Esophagus squamous epithelium (tissue), 5 donors: ENCODE measurements at regions not wholly inside any gene's neighbourhood (a gene's known extent, or its start where the extent isn't known, plus 50 kb on each side); places are given as distances from the start of the nearest gene placed in this dataset.

Source experiments
- DNase-seq: peaks from one replicate; lab custom pipeline; 2025; lab: John Stamatoyannopoulos, UW
- H3K27ac ChIP-seq, 4 donors: fragments of 200-600 bp; sonication (generic); one replicate each; pipeline ENCODE4 v1.5.1; 2016 to 2019; ENCODE audit warnings: mild to moderate bottlenecking in 1 of 4
- H3K27me3 ChIP-seq, 4 donors: fragments of 200-600 bp; sonication (generic); 1 replicate in 3 of 4; 2 replicates in 1 of 4; pipeline versions ENCODE4 v1.5.1 to v1.6.0; 2017 to 2021; ENCODE audit warnings: antibody characterized with exemption in 1 of 4
- H3K36me3 ChIP-seq, 3 donors: fragments of 200-600 bp; sonication (generic); one replicate each; pipeline ENCODE4 v1.5.1; 2016 to 2019
- H3K4me1 ChIP-seq, 3 donors: fragments of 200-600 bp; sonication (generic); one replicate each; pipeline ENCODE4 v1.5.1; 2017 to 2019
- H3K4me3 ChIP-seq, 4 donors: fragments of 200-600 bp; sonication (generic); 1 replicate in 3 of 4; 2 replicates in 1 of 4; pipeline ENCODE4 v1.5.1; 2016 to 2019; ENCODE audit warnings: mild to moderate bottlenecking in 2 of 4, moderate library complexity in 1 of 4
- H3K9me3 ChIP-seq, 3 donors: fragments of 200-600 bp; sonication (generic); one replicate each; pipeline ENCODE4 v1.5.1; 2016 to 2019
- POLR2A ChIP-seq, 4 donors: fragments of 450-650 bp; IDR thresholded peaks; one replicate each; pipeline ENCODE4 v1.6.1; 2017; ENCODE audit warnings: antibody characterized with exemption in 4 of 4, mild to moderate bottlenecking in 4 of 4, moderate library complexity in 3 of 4
- WGBS, 2 donors: methylation state at CpG; one replicate each; pipeline ENCODE4 v1.1.5; 2018; 5-methylcytosine and 5-hydroxymethylcytosine counted together
- intact Hi-C: fragments of 100-400 bp; cut with DNase I; formaldehyde crosslinking; loops from one replicate; pipeline ENCODE4 v1.15.0; 2022
- TF ChIP-seq, protein P1 (sequence below), 6 experiments: fragments of 450-650 bp in 4 of 6; fragments of 200-600 bp in 2 of 6; sonication (generic) in 2 of 6; IDR thresholded peaks; one replicate each; pipeline ENCODE4 v1.5.1; 2016 to 2019; ENCODE audit warnings: antibody characterized with exemption in 6 of 6, mild to moderate bottlenecking in 4 of 6, moderate library complexity in 4 of 6
- donor health status: DM: yes; HTN: yes; CAD: no.

DNA sequence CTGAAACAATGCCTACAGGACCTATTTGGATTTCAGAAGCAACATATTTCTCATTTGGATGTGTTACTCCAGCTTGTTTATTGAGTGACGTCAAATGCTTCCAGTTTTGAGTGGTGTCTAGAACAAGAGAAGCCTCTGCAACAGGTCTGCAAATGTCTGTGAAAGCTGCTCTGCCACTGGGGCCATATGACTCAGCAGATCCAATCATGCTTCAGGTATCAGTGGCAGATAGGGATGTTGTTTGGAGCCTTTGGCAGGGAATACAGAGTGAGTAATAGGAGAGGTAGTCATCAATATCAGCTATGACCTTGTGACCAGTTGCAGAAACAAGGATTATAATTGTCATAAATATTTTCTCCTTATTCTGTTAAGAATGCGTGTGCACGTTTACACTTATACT is 141.1 kb upstream of the ZXDA start:
- intact Hi-C loops: no loop called here
- TF ChIP-seq POLR2A (IDR thresholded peaks at IDR 0.05): no peak
- TF ChIP-seq, protein P1, sequence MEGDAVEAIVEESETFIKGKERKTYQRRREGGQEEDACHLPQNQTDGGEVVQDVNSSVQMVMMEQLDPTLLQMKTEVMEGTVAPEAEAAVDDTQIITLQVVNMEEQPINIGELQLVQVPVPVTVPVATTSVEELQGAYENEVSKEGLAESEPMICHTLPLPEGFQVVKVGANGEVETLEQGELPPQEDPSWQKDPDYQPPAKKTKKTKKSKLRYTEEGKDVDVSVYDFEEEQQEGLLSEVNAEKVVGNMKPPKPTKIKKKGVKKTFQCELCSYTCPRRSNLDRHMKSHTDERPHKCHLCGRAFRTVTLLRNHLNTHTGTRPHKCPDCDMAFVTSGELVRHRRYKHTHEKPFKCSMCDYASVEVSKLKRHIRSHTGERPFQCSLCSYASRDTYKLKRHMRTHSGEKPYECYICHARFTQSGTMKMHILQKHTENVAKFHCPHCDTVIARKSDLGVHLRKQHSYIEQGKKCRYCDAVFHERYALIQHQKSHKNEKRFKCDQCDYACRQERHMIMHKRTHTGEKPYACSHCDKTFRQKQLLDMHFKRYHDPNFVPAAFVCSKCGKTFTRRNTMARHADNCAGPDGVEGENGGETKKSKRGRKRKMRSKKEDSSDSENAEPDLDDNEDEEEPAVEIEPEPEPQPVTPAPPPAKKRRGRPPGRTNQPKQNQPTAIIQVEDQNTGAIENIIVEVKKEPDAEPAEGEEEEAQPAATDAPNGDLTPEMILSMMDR (IDR thresholded peaks at IDR 0.05): no peak
- Histone ChIP-seq H3K4me3 (no peak overlapping the region), H3K27ac (no peak overlapping the region), H3K36me3 (no peaks in the 10 kb centered on the region), H3K9me3 (peaks cover 0 to 9% (median 0%) of the 10 kb centered on the region in 3 donors), H3K27me3 (no peaks in the 10 kb centered on the region), H3K4me1 (no peaks in the 10 kb centered on the region)
- no peak for DNase-seq
- 57 to 58% methylated on average over 2 to 3 of the region's 3 CpGs for WGBS, 2 donors

DNA sequence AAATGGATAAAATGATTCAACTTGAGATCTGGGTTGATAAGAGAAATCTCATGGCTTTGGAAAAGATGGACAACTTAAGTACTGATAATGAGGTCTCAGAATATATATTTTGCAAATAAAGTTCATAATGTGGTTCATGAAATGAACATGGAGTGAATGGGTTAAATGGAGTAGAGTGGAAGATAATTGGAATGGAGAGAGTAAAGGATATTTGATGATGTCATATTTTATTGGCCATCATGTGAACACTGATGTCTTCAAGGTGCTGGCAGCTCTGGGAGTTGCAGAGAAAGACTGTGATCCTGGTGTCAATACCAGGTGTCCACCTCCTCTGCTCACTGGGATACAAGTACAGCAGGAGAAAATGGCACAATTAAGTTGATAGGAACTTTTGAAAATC is 133.9 kb upstream of the ZXDA start:
- Histone ChIP-seq H3K4me3 (no peak overlapping the region), H3K9me3 (peaks cover 0 to 9% (median 0%) of the 10 kb centered on the region in 3 donors), H3K27me3 (no peaks in the 10 kb centered on the region), H3K4me1 (no peaks in the 10 kb centered on the region), H3K36me3 (no peaks in the 10 kb centered on the region), H3K27ac (no peak overlapping the region)
- DNase-seq: no peak
- TF ChIP-seq, protein P1 (IDR thresholded peaks at IDR 0.05): no peak
- TF ChIP-seq POLR2A (IDR thresholded peaks at IDR 0.05): no peak
- intact Hi-C loops: loop anchor here (10.0 kb wide), 1 partner anchor 59 kb away; no protein-coding TSS in a partner anchor

DNA sequence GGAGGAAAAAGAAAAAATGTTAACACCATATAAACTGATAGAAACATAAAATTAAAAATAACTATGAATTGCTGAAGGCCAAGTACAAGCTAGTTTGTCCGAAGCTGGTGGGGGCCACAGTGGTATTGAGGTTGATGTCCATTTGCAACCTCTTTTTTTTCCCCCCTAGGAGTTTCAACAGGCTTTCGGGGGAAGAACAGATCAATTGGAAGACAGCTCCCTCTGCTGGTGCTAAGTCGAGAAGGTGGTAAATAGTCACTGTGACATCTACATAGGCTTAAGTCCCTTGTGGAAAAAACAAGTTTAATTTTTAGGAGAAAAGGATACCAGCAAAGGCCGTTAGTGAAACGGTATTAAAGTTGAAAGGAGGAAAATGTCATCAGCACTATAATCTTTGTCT is 115.7 kb upstream of the ZXDA start:
- intact Hi-C loops: loop anchor here (10.0 kb wide), 1 partner anchor 201 kb away; no protein-coding TSS in a partner anchor
- Histone ChIP-seq H3K4me1 (no peaks in the 10 kb centered on the region), H3K27me3 (no peaks in the 10 kb centered on the region), H3K9me3 (no peaks in the 10 kb centered on the region), H3K27ac (no peak overlapping the region), H3K4me3 (no peak overlapping the region), H3K36me3 (no peaks in the 10 kb centered on the region)
- no peak for DNase-seq
- 20 to 21% methylated on average over 5 of the region's 5 CpGs for WGBS, 2 donors
- TF ChIP-seq, protein P1 (IDR thresholded peaks at IDR 0.05): peak in 3 of 6 experiments; percentile 21 to 47 (median 26)
- no peak for TF ChIP-seq POLR2A (IDR thresholded peaks at IDR 0.05)

- peaks cover 0 to 14% (median 0%) of the 10 kb centered on the region in 3 donors for H3K9me3 ChIP-seq
- H3K4me3 ChIP-seq: no peak overlapping the region
- 82 to 94% methylated on average over 3 of the region's 11 CpGs for WGBS, 2 donors
- DNase-seq: no peak
- H3K36me3 ChIP-seq: no peaks in the 10 kb centered on the region
- no peak overlapping the region for H3K27ac ChIP-seq
- no peaks in the 10 kb centered on the region for H3K27me3 ChIP-seq
- intact Hi-C loops: loop anchor here (10.0 kb wide), 1 partner anchor 59 kb away; no protein-coding TSS in a partner anchor
- TF ChIP-seq POLR2A (IDR thresholded peaks at IDR 0.05): no peak
- TF ChIP-seq, protein P1 (IDR thresholded peaks at IDR 0.05): no peak
- no peaks in the 10 kb centered on the region for H3K4me1 ChIP-seq
Measured at GRCh38 chrX:57985951-57986350, 75.7 kb upstream of the ZXDA start.

DNA sequence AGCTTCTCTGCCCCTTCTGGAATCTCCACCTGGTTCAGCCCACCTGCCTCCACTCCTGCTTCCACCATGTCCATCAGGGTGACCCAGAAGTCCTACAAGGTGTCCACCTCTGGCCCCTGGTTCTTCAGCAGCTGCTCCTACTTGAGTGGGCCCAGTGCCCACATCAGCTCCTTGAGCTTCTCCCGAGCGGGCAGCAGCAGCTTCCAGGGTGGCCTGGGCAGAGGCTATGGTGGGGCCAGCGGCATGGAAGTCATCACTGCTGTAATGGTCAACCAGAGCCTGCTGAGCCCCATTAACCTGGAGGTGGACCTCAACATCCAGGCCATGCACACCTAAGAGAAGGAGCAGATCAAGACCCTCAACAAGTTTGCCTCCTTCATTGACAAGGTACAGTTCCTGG is 74.4 kb upstream of the ZXDA start:
- DNase-seq: no peak
- intact Hi-C loops: loop anchor here (10.0 kb wide), 1 partner anchor 60 kb away; no protein-coding TSS in a partner anchor
- 100% methylated on average over 1 of the region's 3 CpGs; no CpG with 5 or more reads in 1 of the 2 donors for WGBS, 2 donors
- Histone ChIP-seq H3K9me3 (peaks cover 0 to 14% (median 0%) of the 10 kb centered on the region in 3 donors), H3K4me1 (no peaks in the 10 kb centered on the region), H3K27ac (no peak overlapping the region), H3K36me3 (no peaks in the 10 kb centered on the region), H3K27me3 (no peaks in the 10 kb centered on the region), H3K4me3 (no peak overlapping the region)
- TF ChIP-seq POLR2A (IDR thresholded peaks at IDR 0.05): no peak
- TF ChIP-seq, protein P1 (IDR thresholded peaks at IDR 0.05): no peak
